HG03354 (cell line): ENCODE measurements at regions not wholly inside any gene's neighbourhood (a gene's known extent, or its start where the extent isn't known, plus 50 kb on each side); places are given as distances from the start of the nearest gene placed in this dataset.

Experiments
- ATAC-seq: cut with Tn5 transposase; IDR thresholded peaks from one replicate; pipeline ENCODE4 v1.9.1; 2021; ENCODE audit warnings: mild to moderate bottlenecking; ENCODE audit not compliant: unreplicated experiment, poor library complexity, severe bottlenecking

- no peak for ATAC-seq
These were observed 323.4 kb upstream of the NBEA start for GRCh38 chr13:34618654-34619053.

GRCh38 chr13:34619326-34619725 is 322.7 kb upstream of the NBEA start:
- no peak for ATAC-seq

- ATAC-seq = no peak
These were observed 321.8 kb upstream of the NBEA start for GRCh38 chr13:34620074-34620850.

DNA sequence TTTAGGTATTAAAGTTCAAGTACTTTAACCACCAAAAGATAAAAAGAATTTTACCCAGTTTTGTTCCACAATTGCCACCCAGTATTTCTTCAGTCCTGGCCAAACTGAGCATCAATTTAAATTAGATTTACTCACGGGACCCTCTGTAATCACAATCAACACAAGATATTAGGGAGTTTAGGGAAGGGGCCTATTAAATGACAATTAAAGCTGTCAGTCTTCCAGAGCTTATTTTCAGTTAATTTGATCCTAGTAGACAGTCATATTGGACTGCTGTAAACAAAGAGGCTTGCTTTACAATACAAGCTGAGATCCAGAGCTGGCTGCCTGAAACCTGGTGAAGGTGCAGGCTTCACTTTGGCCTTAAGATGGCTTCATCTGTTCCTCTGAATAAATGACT is 321.2 kb upstream of the NBEA start:
- ATAC-seq = no peak

DNA sequence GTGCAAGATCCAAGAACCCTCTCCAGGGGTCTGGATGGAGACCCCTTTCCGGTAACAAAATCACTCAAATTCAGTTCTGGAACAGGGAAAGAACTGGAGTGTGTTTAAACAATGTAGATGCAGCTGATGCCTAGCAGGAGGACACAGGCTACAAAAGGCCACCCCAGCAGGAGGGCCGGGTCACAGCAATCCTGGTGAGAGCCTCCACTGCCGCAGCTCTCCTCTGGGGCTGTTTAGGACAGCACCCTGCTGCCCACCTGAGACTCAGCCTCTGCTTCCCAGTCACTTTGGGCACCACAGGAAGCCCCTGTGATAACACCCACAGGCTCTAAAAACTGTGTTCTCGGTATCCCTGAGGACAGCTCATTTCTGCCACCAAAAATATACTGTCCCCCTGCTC is 318.7 kb upstream of the NBEA start:
- no peak for ATAC-seq

GRCh38 chr13:34627509-34628208 is 314.4 kb upstream of the NBEA start:
- no peak for ATAC-seq

- no peak for ATAC-seq
These were observed 313.8 kb upstream of the NBEA start for GRCh38 chr13:34628209-34628682.

GRCh38 chr13:34634448-34634847 is 307.6 kb upstream of the NBEA start:
- ATAC-seq = no peak

- ATAC-seq = no peak
These were observed 304.9 kb upstream of the NBEA start for GRCh38 chr13:34637138-34637537.

GRCh38 chr13:34637636-34638035 is 304.4 kb upstream of the NBEA start:
- no peak for ATAC-seq

DNA sequence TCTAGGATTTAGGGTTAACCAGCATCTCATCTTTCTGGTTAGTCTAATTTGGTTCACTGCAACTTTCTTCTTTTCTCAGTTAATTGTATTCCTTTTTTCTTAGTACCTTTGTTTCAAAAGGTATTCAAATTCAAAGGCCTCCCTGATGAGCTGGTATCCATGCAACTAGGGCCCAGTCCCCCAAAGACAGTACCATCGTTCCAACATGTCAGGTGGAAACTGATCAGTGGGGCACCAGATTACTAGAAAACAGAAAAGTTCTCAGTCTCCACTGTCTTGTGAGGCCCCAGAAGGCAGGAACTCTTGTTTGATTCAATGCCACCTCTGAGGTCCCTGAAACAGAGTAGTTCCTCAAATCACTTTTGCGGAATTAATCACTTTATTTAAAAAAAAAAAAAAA is 303.2 kb upstream of the NBEA start:
- no peak for ATAC-seq

DNA sequence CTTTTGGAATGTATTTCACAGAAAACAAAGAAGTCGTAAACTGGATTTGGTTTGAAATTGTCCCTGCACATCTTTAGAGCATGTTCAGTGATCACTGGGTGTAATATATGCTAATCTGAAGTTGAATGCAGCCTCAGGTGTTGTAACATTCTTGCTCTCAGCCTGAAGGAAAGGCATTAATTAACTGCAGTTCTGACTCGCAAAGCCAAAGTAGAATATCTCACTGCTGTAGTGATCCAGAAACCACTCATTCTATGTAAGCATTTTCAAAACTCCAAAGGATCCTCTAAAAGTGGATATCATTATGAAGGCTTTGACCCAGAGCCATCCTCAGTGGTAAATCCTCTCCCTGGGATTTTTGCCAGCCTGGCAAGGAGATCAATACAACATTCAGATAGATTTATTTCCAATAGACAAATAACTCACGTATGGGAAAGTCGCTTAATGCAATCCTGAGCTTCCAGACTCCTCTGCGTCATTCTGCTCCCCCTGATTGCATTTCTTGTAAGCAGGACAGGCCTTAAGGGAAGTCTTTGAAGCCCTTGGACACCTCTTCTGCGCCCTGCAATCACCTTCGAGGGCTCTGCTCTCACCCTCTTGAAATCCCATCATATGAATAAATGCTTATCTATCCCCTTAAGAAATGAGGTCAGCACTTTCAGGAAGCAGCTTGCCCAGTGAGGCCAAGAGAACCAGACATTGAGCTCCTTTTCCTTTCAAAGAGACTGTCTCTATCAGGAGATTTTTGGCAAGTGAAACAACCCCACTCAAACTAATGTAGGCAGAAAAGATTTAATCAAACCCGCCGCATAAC is 301.7 kb upstream of the NBEA start:
- no peak for ATAC-seq

GRCh38 chr13:34640993-34641330 is 301.1 kb upstream of the NBEA start:
- no peak for ATAC-seq

DNA sequence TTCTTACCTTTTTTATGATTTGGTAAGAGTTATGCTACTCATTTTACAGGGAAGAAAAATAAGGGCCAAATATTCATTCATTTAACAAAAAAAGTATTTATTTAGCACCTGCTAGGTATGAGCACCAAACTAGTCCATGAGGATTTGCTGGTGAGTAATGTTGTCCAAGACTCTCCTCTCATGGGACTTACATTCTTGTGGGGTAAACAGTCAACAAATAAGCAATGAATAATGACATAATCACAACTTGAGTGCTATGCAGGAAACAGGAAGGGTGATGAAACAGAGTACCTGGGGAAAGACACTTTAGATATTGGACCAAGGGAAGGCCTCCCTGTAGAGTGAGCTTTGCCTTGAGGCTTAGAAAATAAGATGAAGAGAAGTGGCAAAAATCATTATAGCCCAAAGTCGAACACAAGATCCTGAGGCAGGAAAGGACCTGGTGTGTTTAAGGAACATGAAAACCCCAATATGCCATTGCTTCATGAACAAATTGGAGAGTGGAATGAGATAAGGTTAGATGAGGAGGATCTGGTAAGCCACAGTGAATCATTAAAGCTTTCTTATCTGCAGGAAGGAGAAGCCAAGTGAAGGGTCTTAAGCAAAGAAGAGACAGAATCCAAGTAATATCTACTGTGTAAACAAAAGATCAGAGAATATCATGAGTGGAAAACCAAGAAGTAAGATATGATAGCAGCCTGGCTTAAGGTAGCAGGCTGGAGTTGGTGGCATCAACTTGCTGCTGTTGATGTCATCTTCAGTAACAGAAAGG is 294.5 kb upstream of the NBEA start:
- no peak for ATAC-seq

DNA sequence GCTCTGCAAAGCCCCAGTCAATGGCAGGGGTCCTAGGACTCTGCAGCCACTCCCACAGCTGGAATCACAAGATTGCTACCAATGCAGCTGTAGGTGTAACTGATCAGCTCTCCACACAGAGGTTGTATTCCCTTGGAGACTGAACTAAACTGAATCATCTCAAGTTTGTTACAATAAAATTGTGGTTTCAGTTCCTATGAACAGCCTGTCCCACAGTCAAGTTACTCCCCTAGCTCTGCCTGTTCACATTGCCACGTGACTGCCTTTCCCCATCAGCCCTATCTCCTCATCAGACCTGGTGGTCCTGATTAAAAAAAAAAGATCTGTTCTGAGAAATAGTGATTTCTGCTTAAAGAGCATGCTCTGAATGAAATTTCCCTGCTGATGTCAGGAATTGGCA is 287.9 kb upstream of the NBEA start:
- no peak for ATAC-seq

- ATAC-seq = no peak
These were observed 287.4 kb upstream of the NBEA start for GRCh38 chr13:34654647-34655046.

- no peak for ATAC-seq
These were observed 286.5 kb upstream of the NBEA start for GRCh38 chr13:34655554-34655953.

GRCh38 chr13:34657716-34658115 is 284.4 kb upstream of the NBEA start:
- ATAC-seq = no peak

DNA sequence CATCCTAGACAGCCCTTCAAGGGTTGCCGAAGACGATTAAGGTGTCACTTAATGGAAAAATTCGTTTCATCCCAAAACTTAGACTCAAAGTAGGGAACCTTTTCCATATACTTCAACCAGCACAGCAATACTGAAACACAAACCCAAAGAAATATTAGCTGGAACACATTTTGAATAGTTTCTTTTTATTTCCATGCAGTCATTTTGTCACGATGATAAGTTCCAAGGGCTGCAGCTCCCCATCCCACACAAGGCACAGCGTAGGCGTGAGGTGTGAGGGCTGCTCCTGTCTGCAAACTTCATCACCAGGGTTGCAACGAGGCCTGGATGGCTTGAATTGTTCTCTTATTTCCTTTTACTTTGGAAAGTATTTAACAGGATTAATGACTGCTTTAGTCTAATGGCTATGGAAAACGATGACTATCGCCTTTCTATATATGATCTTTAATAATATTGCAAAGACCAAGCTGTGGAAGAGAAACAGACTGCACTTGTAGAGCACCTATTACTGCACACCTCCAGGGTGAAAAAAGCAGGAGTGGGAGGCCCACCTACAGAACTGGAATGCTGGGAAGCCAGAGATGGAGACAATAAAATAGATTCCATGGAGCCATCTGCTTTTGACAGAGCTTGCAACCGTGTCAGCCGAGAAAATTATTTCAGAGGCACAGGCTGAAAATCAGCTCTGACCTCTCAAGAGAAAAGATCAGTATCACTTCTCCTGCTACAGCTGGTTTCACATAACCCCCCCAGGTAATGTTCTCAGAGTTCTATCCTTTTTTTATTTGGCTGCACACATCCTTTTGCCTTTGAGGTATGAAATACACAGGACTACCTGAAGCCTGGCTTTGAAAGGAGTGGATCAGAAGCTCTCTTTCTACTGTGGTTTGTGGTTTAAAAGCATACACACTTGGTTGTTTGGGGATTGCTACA is 274.5 kb upstream of the NBEA start:
- no peak for ATAC-seq
